ENCODE measurements at regions not wholly inside any gene's neighbourhood (a gene's known extent, or its start where the extent isn't known, plus 50 kb on each side); places are given as distances from the start of the nearest gene placed in this dataset.

- TF ChIP-seq, protein P1, sequence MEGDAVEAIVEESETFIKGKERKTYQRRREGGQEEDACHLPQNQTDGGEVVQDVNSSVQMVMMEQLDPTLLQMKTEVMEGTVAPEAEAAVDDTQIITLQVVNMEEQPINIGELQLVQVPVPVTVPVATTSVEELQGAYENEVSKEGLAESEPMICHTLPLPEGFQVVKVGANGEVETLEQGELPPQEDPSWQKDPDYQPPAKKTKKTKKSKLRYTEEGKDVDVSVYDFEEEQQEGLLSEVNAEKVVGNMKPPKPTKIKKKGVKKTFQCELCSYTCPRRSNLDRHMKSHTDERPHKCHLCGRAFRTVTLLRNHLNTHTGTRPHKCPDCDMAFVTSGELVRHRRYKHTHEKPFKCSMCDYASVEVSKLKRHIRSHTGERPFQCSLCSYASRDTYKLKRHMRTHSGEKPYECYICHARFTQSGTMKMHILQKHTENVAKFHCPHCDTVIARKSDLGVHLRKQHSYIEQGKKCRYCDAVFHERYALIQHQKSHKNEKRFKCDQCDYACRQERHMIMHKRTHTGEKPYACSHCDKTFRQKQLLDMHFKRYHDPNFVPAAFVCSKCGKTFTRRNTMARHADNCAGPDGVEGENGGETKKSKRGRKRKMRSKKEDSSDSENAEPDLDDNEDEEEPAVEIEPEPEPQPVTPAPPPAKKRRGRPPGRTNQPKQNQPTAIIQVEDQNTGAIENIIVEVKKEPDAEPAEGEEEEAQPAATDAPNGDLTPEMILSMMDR (IDR thresholded peaks at IDR 0.05): no peak
- TF ChIP-seq POLR2A (IDR thresholded peaks at IDR 0.05): no peak
Observed at GRCh38 chr1:90186506-90187322, 191.8 kb downstream of the ZNF326 start.
